AML-193 (cell line): ENCODE measurements at regions not wholly inside any gene's neighbourhood (a gene's known extent, or its start where the extent isn't known, plus 50 kb on each side); places are given as distances from the start of the nearest gene placed in this dataset.
"Not testable (repeated sequence)": the region's sequence is repeated elsewhere in the genome, so short reads cannot be mapped to it uniquely, and the experiment has no call there.

ENCODE experiments used
- DNase-seq, 2 experiments: peaks; one replicate each; lab custom pipeline; 2025; lab: John Stamatoyannopoulos, UW

GRCh38 chr1:176396604-176397395 is 66.2 kb upstream of the PAPPA2 start:
- not testable (repeated sequence) for DNase-seq

- DNase-seq: no peak
Observed at GRCh38 chr1:176391621-176392020, 71.4 kb upstream of the PAPPA2 start.

- no peak for DNase-seq
Observed at GRCh38 chr1:176384841-176385240, 78.1 kb upstream of the PAPPA2 start.

GRCh38 chr1:176382163-176382562 is 80.8 kb upstream of the PAPPA2 start:
- no peak for DNase-seq

- no peak for DNase-seq
Observed at GRCh38 chr1:176379626-176380339, 83.2 kb upstream of the PAPPA2 start.

GRCh38 chr1:176374967-176375569 is 87.9 kb upstream of the PAPPA2 start:
- DNase-seq: peak; percentile 49 to 55

- no peak for DNase-seq
Observed at GRCh38 chr1:176364236-176364905, 98.6 kb upstream of the PAPPA2 start.

GRCh38 chr1:176349135-176349715 is 113.8 kb upstream of the PAPPA2 start:
- not testable (repeated sequence) for DNase-seq

- no peak for DNase-seq
Observed at GRCh38 chr1:176341656-176342055, 121.3 kb upstream of the PAPPA2 start.

GRCh38 chr1:176338877-176339276 is 124.1 kb upstream of the PAPPA2 start:
- no peak for DNase-seq

- DNase-seq: no peak
Observed at GRCh38 chr1:176330782-176331181, 123.7 kb upstream of the COP1 start.

GRCh38 chr1:176325664-176326063 is 118.6 kb upstream of the COP1 start:
- no peak for DNase-seq

GRCh38 chr1:176323472-176323871 is 116.4 kb upstream of the COP1 start:
- DNase-seq: no peak

GRCh38 chr1:176315519-176316220 is 108.6 kb upstream of the COP1 start:
- no peak for DNase-seq

GRCh38 chr1:176296602-176297001 is 89.5 kb upstream of the COP1 start:
- DNase-seq: not testable (repeated sequence)

GRCh38 chr1:176285996-176286395 is 78.9 kb upstream of the COP1 start:
- DNase-seq: no peak

- no peak for DNase-seq
Observed at GRCh38 chr1:176271572-176271971, 64.5 kb upstream of the COP1 start.
